Ectodermal cell (in vitro differentiated cells): ENCODE measurements at regions not wholly inside any gene's neighbourhood (a gene's known extent, or its start where the extent isn't known, plus 50 kb on each side); places are given as distances from the start of the nearest gene placed in this dataset.

ENCODE experiments used
- H3K27ac ChIP-seq: 2 replicates; pipeline ENCODE4 v1.7.0; 2013; ENCODE audit warnings: mild to moderate bottlenecking, low read depth, low read length; ENCODE audit not compliant: insufficient read depth, poor library complexity, severe bottlenecking
- H3K27me3 ChIP-seq: 2 replicates; pipeline ENCODE4 v1.7.0; 2013; ENCODE audit warnings: mild to moderate bottlenecking, low read length; ENCODE audit not compliant: insufficient read depth, control insufficient read depth, poor library complexity, severe bottlenecking
- H3K36me3 ChIP-seq: one replicate; pipeline ENCODE4 v1.7.0; 2013; ENCODE audit warnings: low read length; ENCODE audit not compliant: control insufficient read depth, insufficient read depth
- H3K4me1 ChIP-seq: one replicate; pipeline ENCODE4 v1.7.0; 2013; ENCODE audit warnings: low read length; ENCODE audit not compliant: control insufficient read depth, insufficient read depth
- H3K4me3 ChIP-seq: 2 replicates; pipeline ENCODE4 v1.7.0; 2013; ENCODE audit warnings: low read depth, low read length, control low read depth; ENCODE audit not compliant: insufficient read depth
- H3K9me3 ChIP-seq: 2 replicates; pipeline ENCODE4 v1.7.0; 2013; ENCODE audit warnings: mild to moderate bottlenecking, low read length, moderate library complexity; ENCODE audit not compliant: control insufficient read depth
- WGBS, 2 experiments: methylation state at CpG; one replicate each; pipeline ENCODE4 v1.1.7; 2013; ENCODE audit warnings: missing lambda C conversion rate in 2 of 2; 5-methylcytosine and 5-hydroxymethylcytosine counted together

DNA sequence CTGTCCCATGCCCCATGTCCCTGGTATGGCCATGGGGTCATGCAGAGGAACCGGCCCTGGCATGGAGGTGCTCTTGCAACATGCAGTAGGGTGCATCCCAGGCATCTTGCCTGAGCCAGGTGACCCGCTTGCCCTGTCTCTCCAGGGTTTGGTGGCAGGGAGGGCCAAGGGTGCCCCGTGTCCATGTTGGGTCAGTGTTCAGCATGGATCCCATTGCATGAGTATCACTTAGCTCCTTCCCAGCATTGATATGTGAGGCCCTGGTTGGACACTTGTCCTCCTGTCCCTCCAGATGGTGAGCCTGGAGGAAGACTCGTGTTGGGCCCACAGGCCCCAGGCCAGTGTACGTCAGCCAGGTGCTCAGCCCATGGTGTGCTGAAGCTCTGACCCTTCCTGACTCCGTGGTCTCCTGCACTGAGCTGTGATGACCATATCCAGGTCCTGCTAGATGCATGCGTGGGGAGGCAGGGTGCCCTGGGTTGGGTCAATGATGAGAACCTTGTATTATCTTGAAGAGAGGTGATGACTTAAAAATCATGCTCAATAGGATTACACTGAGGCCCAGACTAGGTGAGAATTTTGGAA is 205.0 kb downstream of the UBE3A start:
- Histone ChIP-seq H3K27ac (no peak overlapping the region), H3K9me3 (peaks cover 3% of the 10 kb centered on the region), H3K4me3 (no peak overlapping the region), H3K36me3 (no peaks in the 10 kb centered on the region), H3K4me1 (no peaks in the 10 kb centered on the region), H3K27me3 (no peaks in the 10 kb centered on the region)
- WGBS, 2 experiments: 79 to 81% methylated on average over 7 of the region's 7 CpGs

DNA sequence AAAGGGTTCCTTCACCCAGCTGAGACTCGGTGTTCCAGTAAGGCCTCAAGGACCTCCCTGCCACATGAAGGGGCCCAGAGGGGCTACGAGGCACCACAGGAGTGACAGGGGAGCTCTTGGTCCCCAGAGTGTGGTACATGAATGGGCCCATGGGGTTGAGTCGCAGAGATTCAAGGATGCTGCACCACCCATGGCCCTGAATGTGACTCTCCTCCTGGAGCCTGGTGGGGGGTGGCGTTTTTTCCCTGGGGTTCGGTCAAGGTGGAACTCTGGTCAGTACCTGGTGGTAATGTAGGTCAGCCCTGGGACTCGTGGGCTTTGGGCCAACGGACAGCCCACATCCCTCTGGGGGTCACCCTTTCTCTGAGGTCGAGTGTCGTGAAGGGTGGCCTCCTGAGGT is 204.0 kb downstream of the UBE3A start:
- Histone ChIP-seq H3K4me3 (no peak overlapping the region), H3K27me3 (no peaks in the 10 kb centered on the region), H3K36me3 (no peaks in the 10 kb centered on the region), H3K4me1 (no peaks in the 10 kb centered on the region), H3K9me3 (peaks cover 3% of the 10 kb centered on the region), H3K27ac (no peak overlapping the region)
- 80 to 81% methylated on average over 9 of the region's 9 CpGs for WGBS, 2 experiments

DNA sequence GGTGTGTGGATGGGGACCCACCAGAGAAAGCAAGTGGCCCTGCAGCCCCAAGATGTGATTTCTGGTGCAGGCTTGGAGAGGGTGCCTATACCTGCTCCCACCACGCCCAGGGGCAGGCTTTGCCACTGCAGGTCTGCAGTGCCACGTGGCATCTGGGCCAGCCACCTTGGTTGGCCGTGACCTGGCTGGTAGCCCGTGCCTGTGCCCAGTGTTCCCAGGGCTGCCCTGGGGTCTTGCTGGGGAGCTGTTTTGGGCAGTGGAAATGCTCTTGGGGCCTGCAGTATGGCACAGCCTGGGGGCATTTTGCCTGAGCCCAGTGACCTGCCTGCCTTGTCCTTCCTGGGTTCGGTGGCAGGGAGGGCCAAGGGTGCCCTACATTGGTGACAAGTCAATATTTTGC is 203.4 kb downstream of the UBE3A start:
- Histone ChIP-seq H3K4me1 (no peaks in the 10 kb centered on the region), H3K9me3 (peaks cover 3% of the 10 kb centered on the region), H3K27ac (no peak overlapping the region), H3K27me3 (no peaks in the 10 kb centered on the region), H3K4me3 (no peak overlapping the region), H3K36me3 (no peaks in the 10 kb centered on the region)
- 66% methylated on average over 5 of the region's 5 CpGs for WGBS, 2 experiments

DNA sequence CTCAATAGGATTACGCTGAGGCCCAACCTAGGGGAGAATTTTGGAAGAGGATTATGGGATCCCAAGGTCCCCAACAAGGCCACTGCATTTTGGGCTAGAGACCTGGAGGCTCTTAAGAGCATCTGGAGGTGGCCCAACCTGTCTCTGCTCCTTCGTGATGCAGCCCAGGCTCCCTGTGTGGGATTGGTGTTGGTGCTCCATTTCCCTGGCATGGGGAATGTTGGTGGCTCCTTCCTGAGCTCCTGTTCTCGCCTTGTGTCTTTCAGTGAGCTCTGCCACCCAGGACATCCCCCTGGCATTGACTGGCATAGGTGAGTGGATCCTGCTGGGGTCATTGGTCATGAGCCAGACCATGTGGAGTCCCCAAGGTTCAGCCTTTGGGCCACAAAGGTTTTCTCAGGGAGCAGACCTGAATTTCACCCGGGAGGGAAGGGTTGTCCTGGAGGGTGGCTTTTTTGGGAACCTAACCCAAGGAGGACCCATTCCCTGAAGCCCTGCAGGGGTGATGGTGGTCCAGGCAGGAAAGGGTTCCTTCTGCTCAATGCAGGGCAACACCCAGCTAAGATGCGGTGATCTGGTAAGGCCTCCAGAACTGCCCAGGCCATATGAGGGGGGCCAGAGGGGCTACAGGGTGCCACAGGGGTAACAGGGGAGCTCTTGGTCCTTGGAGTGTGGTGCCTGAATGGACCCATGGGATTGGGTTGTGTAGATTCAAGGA is 202.5 kb downstream of the UBE3A start:
- Histone ChIP-seq H3K27ac (no peak overlapping the region), H3K4me1 (no peaks in the 10 kb centered on the region), H3K9me3 (peaks cover 3% of the 10 kb centered on the region), H3K27me3 (no peaks in the 10 kb centered on the region), H3K4me3 (no peak overlapping the region), H3K36me3 (no peaks in the 10 kb centered on the region)
- WGBS, 2 experiments: 76 to 77% methylated on average over 5 of the region's 5 CpGs

DNA sequence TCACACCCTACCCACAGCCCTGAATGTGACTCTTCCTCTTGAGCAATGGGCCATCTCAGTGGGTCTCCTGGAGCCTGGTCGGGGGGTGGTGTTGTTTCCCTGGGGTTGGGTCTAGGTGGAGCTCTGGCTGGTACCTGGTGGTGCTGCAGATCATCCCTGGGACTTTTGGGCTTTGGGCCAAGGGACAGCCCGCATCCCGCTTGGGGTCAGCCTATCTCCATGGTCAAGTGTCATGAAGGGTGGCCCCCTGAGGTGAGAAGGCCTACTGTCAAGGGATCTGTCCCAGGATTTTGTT is 202.0 kb downstream of the UBE3A start:
- H3K4me3 ChIP-seq: no peak overlapping the region
- H3K4me1 ChIP-seq: no peaks in the 10 kb centered on the region
- no peaks in the 10 kb centered on the region for H3K27me3 ChIP-seq
- WGBS, 2 experiments: 80 to 83% methylated on average over 3 of the region's 3 CpGs
- H3K36me3 ChIP-seq: no peaks in the 10 kb centered on the region
- H3K9me3 ChIP-seq: peaks cover 3% of the 10 kb centered on the region
- no peak overlapping the region for H3K27ac ChIP-seq

DNA sequence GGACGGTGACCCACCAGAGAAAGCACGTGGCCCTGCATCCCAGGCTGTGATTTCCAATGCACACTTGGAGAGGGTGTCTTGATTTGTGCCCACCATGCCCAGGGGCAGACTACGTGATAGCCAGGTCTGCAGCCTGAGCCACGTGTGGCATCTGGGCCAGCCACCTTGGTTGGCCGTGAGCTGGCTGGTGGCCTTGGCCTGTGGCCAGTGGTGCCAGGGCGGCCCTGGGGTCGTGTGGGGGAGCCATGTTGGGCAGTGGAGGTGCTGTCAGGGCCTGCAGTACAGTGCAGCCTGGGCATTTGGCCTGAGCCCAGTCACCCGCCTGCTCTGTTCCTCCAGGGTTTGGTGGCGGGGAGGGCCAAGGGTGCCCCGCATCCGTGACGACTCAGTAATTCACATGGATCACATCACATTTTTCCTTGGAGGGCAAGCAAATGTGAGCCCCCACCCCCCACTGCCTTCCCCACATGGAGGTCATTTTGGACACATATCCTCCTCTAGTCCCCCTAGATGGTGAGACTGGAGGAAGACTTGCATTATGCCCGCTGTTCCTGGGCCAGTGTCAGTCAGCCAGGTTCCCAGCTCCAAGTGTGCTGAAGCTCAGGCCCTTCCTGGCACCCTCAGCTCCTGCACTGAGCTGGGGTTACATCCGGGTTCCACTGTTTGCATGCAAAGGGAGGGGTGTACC is 201.4 kb downstream of the UBE3A start:
- H3K4me1 ChIP-seq: no peaks in the 10 kb centered on the region
- 81 to 82% methylated on average over 14 of the region's 14 CpGs for WGBS, 2 experiments
- H3K27me3 ChIP-seq: no peaks in the 10 kb centered on the region
- no peaks in the 10 kb centered on the region for H3K36me3 ChIP-seq
- H3K4me3 ChIP-seq: no peak overlapping the region
- peaks cover 3% of the 10 kb centered on the region for H3K9me3 ChIP-seq
- H3K27ac ChIP-seq: no peak overlapping the region

DNA sequence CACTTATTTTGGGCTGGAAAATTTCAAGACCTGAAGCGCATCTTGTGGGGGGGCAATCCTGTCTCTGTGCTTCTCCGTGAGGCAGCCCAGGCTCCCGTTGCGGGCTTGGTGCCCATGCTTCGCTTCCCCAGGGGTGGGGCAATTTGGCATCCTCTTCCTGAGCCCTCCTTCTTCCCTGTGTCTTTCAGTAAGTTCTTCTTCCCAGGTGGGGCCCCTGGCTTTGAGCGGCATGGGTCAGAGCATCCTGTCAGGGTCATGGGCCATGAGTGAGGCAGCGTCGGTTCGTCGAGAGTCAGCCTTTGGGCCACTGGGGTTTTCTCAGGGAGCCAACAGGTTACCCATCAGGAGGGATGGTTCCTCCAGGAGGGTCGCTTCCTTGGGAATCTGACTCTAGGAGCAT is 200.7 kb downstream of the UBE3A start:
- no peaks in the 10 kb centered on the region for H3K36me3 ChIP-seq
- no peak overlapping the region for H3K27ac ChIP-seq
- peaks cover 3% of the 10 kb centered on the region for H3K9me3 ChIP-seq
- H3K4me1 ChIP-seq: no peaks in the 10 kb centered on the region
- H3K27me3 ChIP-seq: no peaks in the 10 kb centered on the region
- no peak overlapping the region for H3K4me3 ChIP-seq
- WGBS, 2 experiments: 89 to 90% methylated on average over 11 of the region's 11 CpGs

DNA sequence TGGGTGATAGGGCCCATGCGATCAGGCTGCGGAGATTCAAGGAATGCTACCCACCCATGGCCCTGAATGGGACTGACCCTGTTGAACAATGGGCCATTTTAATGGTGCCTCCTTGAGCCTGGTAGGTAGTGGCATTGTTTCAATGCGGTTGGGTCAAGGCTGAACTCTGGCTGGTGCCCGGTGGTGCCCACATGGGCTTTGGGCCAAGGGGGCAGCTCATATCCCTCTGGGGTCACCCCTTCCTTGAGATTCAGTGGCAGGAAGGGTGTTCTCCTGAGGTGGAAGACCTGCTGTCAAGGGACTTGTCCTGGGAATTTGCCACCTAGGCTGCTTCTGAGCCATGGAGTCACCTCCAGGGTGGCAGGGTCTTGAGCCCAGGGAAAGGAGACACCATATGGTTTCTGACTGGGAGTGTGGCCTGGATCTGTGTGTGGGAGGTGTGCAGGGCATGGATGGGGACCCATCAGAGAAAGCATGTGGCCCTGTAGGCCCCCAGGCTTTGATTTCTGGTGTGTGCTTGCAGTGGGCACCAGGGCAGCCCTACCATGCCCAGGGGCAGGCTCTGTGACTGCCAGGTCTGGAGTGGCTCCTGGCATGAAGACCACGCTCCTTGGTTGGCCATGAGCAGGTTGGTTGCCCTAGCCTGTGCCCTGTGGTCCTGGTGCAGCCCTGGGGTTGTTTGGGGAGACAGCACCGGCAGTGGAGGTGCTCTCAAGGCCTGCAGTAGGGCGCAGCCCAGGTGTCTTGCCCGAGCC is 199.9 kb downstream of the UBE3A start:
- H3K36me3 ChIP-seq: no peaks in the 10 kb centered on the region
- no peak overlapping the region for H3K4me3 ChIP-seq
- H3K4me1 ChIP-seq: no peaks in the 10 kb centered on the region
- peaks cover 2% of the 10 kb centered on the region for H3K9me3 ChIP-seq
- 81 to 86% methylated on average over 8 of the region's 8 CpGs for WGBS, 2 experiments
- H3K27me3 ChIP-seq: no peaks in the 10 kb centered on the region
- H3K27ac ChIP-seq: no peak overlapping the region

DNA sequence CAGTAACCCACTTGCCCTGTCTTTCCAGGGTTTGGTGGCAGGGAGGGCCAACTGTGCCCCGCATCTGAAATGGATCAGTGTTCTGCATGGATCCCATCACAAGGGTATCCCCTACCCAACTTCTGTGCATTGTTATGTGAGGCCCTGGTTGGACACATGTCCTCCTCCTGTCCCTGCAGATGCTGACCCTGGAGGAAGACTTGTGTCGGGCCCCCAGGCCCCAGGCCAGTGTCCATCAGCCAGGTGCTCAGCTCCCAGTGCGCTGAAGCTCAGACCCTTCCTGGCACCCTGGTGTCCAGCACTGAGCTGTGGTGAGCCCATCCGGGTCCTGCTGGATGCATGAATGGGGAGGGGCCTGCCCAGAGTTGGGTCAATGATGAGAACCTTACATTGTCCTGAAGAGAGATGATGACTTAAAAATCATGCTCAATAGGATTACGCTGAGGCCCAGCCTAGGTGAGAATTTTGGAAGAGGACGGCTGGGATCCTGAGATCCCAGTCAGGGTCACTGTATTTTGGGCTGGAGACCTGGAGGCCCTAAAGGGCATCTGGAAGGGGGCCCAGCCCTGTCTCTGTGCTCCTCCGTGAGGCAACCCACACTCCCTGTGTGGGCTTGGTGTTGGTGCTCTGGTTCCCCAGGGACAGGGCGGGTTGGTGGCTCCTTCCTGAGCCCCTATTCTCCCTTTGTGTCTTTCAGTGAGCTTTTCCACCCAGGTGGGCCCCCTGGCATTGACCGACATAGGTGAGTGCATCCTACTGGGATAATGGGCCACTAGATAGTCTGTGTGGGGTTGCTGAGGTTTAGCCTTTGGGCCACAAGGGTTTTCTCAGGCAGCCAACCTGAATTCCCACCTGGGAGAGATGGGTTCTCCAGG is 199.1 kb downstream of the UBE3A start:
- no peak overlapping the region for H3K27ac ChIP-seq
- H3K27me3 ChIP-seq: no peaks in the 10 kb centered on the region
- no peak overlapping the region for H3K4me3 ChIP-seq
- H3K9me3 ChIP-seq: no peaks in the 10 kb centered on the region
- no peaks in the 10 kb centered on the region for H3K4me1 ChIP-seq
- whole genome bisulfite sequencing, 2 experiments: 85 to 88% methylated on average over 9 of the region's 9 CpGs
- no peaks in the 10 kb centered on the region for H3K36me3 ChIP-seq
